ENCODE measurements at regions not wholly inside any gene's neighbourhood (a gene's known extent, or its start where the extent isn't known, plus 50 kb on each side); places are given as distances from the start of the nearest gene placed in this dataset.
"Not testable (repeated sequence)": the region's sequence is repeated elsewhere in the genome, so short reads cannot be mapped to it uniquely, and the experiment has no call there.

- TF ChIP-seq CTCF (IDR thresholded peaks at IDR 0.05) (no peak), POLR2A (IDR thresholded peaks at IDR 0.05) (no peak)
- Histone ChIP-seq H3K27ac (no peak overlapping the region), H3K4me3 (no peak overlapping the region), H3K36me3 (no peaks in the 10 kb centered on the region), H3K27me3 (no peaks in the 10 kb centered on the region), H3K9me3 (no peaks in the 10 kb centered on the region), H3K4me1 (no peaks in the 10 kb centered on the region)
- WGBS, 4 donors = 84 to 85% (median 84%) methylated on average over 6 of the region's 6 CpGs
- ATAC-seq (no peak), DNase-seq (no peak)
- intact Hi-C loops (cut with DNase I) = no loop called here
Observed at GRCh38 chr21:35382696-35383095, 333.6 kb upstream of the RUNX1 start.

- Histone ChIP-seq H3K36me3 (no peaks in the 10 kb centered on the region), H3K27me3 (no peaks in the 10 kb centered on the region), H3K27ac (no peak overlapping the region), H3K4me3 (no peak overlapping the region), H3K4me1 (no peaks in the 10 kb centered on the region), H3K9me3 (no peaks in the 10 kb centered on the region)
- ATAC-seq (no peak), DNase-seq (no peak)
- intact Hi-C loops (cut with DNase I) = no loop called here
- TF ChIP-seq POLR2A (IDR thresholded peaks at IDR 0.05) (no peak), CTCF (IDR thresholded peaks at IDR 0.05) (no peak)
- WGBS, 4 donors = 71 to 85% (median 80%) methylated on average over 6 of the region's 6 CpGs
Observed at GRCh38 chr21:35381743-35382310, 332.7 kb upstream of the RUNX1 start.

- H3K4me3 ChIP-seq; H3K4me1 ChIP-seq; intact Hi-C loops (cut with DNase I); H3K27me3 ChIP-seq; H3K27ac ChIP-seq; H3K9me3 ChIP-seq; ATAC-seq; DNase-seq; H3K36me3 ChIP-seq: not testable (repeated sequence)
- WGBS, 4 donors = 95 to 98% (median 97%) methylated on average over 3 of the region's 3 CpGs
Observed at GRCh38 chr21:35380304-35380703, 331.2 kb upstream of the RUNX1 start.

DNA sequence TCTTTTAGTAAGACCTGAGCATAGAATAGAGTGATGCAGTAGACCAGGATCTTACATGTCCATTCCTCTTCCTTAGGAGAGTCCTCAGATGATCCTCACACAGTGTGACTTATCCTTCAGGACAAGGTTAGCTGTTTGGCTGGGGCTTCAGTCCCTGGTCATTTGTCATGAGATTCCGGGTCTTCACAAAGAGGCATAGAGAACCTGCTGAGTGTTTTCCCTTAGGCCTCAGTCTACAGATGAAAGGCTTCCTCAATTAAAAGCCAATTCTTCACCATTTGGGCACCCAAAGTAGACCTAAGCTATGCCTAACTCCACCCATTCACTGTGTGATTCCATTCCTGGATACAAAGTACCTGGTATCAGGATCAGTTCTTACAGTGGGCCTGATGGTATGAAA is 329.8 kb upstream of the RUNX1 start:
- WGBS, 4 donors = 92 to 100% (median 95%) methylated on average over 1 of the region's 1 CpG
- no peaks in the 10 kb centered on the region for H3K9me3 ChIP-seq

More for the DNA sequence above, 329.8 kb upstream of the RUNX1 start:
- no peaks in the 10 kb centered on the region for H3K4me1 ChIP-seq
- TF ChIP-seq POLR2A (IDR thresholded peaks at IDR 0.05) = no peak
- no peak for TF ChIP-seq CTCF (IDR thresholded peaks at IDR 0.05)
- intact Hi-C loops (cut with DNase I) = no loop called here
- H3K27me3 ChIP-seq = no peaks in the 10 kb centered on the region
- no peak overlapping the region for H3K27ac ChIP-seq
- no peak overlapping the region for H3K4me3 ChIP-seq
- H3K36me3 ChIP-seq = no peaks in the 10 kb centered on the region
- DNase-seq (no peak), ATAC-seq (no peak)

Data from heart left ventricle (tissue), 16 donors.